Activated T-cell treated with anti-CD3 and anti-CD28 coated beads, Interleukin-2, amount 50 U/mL, for 72 hours (primary cell): ENCODE measurements at regions not wholly inside any gene's neighbourhood (a gene's known extent, or its start where the extent isn't known, plus 50 kb on each side); places are given as distances from the start of the nearest gene placed in this dataset.

ENCODE experiments used
- ATAC-seq, 2 donors: fragments of 150-1000 bp; cut with Tn5 transposase; replicated peaks in 1 of 2; 2 replicates each; pipeline ENCODE4 v1.10.0; 2021; ENCODE audit warnings: moderate library complexity in 2 of 2, mild to moderate bottlenecking in 1 of 2
- DNase-seq, 2 donors: peaks; one replicate each; pipeline ENCODE4 v3.0.0; 2021 to 2022; ENCODE audit warnings: mixed read lengths in 1 of 2
- H3K27ac Mint-ChIP-seq: one replicate; pipeline ENCODE4 v1.8.0; 2022; ENCODE audit warnings: mild to moderate bottlenecking, moderate library complexity, mixed read lengths
- H3K27me3 Mint-ChIP-seq: one replicate; pipeline ENCODE4 v1.8.0; 2022; ENCODE audit warnings: low read depth, mixed read lengths
- H3K36me3 Mint-ChIP-seq, 2 donors: one replicate each; pipeline ENCODE4 v1.8.0; 2022; ENCODE audit warnings: mixed read lengths in 2 of 2, mild to moderate bottlenecking in 1 of 2; ENCODE audit not compliant: insufficient read depth in 2 of 2
- H3K4me1 Mint-ChIP-seq: one replicate; pipeline ENCODE4 v1.8.0; 2022; ENCODE audit warnings: low read depth, mixed read lengths
- H3K4me3 Mint-ChIP-seq, 2 donors: one replicate each; pipeline ENCODE4 v1.8.0; 2022; ENCODE audit warnings: mild to moderate bottlenecking in 2 of 2, mixed read lengths in 2 of 2, moderate library complexity in 2 of 2
- H3K9me3 Mint-ChIP-seq, 2 donors: one replicate each; pipeline ENCODE4 v1.8.0; 2022; ENCODE audit warnings: mixed read lengths in 2 of 2

DNA sequence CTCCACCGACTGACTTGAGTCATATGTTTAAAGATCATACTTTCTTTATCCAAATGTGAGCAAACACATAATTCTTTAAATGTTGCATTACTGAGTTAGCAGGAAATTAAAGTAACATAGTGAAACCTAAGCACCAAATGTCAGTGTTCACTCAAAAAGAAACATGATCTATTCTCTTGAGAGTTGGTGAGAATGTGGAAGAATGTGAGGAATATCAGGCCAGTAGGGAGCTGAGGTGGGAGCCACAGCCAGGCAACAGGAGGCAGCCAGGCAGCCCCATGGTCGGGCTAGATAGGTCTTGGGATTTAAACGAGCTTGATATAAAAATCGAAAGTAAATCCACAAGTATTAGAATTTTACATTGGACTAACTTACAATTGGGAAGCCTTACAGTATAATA lies 198.1 kb upstream of the SH3BP4 start:
- ATAC-seq (no peak), DNase-seq (no peak)
- Mint-ChIP-seq H3K27me3 (peaks cover 7% of the 10 kb centered on the region), H3K27ac (no peak overlapping the region), H3K36me3 (no peaks in the 10 kb centered on the region), H3K9me3 (peaks cover 2% of the 10 kb centered on the region in 2 donors), H3K4me1 (no peaks in the 10 kb centered on the region), H3K4me3 (no peak overlapping the region)

DNA sequence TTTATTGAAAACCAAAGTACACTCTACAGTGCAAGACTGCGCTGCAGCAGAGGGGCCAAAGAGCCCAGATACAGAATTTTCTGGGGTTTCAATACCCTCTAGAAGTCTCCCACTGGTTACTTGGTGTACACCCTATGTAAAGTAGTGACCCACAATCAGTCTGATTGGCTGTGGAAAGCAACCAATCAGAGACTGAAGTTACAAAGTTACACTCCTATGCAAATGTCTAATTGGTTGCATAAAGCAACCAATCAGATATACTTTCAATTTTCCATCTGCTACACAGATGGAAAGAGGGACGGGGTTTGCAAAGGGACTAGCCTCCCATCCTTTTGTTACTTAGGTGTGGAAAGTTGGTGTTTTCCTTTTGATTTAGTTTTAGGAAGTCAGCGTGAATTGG lies 198.9 kb upstream of the SH3BP4 start:
- Mint-ChIP-seq H3K36me3 (no peaks in the 10 kb centered on the region), H3K9me3 (peaks cover 0 to 2% of the 10 kb centered on the region in 2 donors), H3K4me3 (no peak overlapping the region), H3K27ac (no peak overlapping the region), H3K4me1 (no peaks in the 10 kb centered on the region), H3K27me3 (no peaks in the 10 kb centered on the region)
- no peak for DNase-seq
- ATAC-seq, result no peak

DNA sequence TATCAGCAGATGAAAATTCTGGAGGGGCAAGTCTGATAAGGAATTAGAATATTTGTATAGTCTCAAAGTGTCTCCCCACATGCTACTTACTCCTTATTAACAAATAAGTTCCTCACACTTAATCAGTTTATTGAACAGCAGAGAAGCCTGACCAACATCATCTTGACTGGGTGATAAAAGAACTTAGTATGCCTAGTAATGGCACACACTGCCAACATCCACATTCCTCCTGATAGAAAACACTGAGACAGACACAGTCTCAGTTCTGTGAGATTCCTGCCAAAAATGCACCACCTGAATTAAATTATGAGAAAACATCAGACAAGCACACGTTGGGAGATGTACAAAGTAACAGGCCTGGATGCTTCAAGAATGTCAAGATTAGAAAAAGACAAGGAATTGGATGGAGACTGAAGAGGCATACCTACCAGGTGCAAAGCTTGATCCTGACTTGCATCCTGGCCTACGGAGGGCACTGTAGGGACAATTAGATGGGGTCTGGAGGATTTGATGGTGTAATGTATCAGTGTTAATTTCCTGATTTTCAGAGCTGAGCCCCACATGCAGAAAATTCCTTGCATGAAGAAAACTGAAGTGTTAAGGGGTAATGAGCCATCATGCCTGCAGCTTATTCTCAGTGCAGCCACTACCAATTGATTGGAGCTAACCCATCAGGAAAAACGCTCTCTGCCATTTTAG lies 200.4 kb upstream of the SH3BP4 start:
- no peaks in the 10 kb centered on the region for H3K27me3 Mint-ChIP-seq
- no peaks in the 10 kb centered on the region for H3K4me1 Mint-ChIP-seq
- H3K27ac Mint-ChIP-seq, result no peak overlapping the region
- no peak overlapping the region for H3K4me3 Mint-ChIP-seq
- no peak for ATAC-seq
- H3K36me3 Mint-ChIP-seq, result no peaks in the 10 kb centered on the region
- DNase-seq, result no peak
- H3K9me3 Mint-ChIP-seq, result no peaks in the 10 kb centered on the region

DNA sequence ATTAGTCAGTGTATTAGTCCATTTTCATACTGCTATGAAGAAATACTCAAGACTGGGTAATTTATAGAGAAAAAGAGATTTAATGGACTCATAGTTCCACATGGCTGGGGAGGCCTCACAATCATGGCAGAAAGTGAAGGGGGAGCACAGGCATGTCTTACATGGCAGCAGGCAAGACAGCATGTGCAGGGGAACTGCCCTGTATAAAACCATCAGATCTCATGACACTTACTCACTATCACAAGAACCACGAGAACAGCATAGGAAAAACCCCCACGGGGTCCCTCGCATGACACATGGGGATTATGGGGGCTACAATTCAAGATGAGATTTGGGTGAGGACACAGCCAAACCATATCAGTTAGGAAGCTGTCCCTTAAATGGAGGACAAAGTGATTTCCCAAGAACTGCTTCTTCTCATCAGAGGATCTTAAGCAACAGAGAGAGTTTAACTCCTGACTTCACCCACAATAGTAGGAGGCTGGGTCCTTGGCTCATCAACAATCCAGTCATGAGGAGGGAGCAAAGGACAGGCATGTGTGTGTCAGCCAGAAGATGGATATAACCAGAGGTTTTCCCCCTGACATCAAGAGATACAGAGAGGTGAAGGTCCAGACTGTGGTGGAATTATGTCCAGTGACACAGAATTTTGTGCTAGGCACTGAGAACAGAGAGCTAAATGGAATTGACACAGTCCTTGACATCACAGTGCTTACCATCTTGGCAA lies 203.8 kb upstream of the SH3BP4 start:
- no peaks in the 10 kb centered on the region for H3K27me3 Mint-ChIP-seq
- no peaks in the 10 kb centered on the region for H3K36me3 Mint-ChIP-seq
- no peaks in the 10 kb centered on the region for H3K4me1 Mint-ChIP-seq
- H3K27ac Mint-ChIP-seq, result no peak overlapping the region
- H3K9me3 Mint-ChIP-seq, result no peaks in the 10 kb centered on the region
- H3K4me3 Mint-ChIP-seq, result no peak overlapping the region
- DNase-seq (no peak), ATAC-seq (no peak)

DNA sequence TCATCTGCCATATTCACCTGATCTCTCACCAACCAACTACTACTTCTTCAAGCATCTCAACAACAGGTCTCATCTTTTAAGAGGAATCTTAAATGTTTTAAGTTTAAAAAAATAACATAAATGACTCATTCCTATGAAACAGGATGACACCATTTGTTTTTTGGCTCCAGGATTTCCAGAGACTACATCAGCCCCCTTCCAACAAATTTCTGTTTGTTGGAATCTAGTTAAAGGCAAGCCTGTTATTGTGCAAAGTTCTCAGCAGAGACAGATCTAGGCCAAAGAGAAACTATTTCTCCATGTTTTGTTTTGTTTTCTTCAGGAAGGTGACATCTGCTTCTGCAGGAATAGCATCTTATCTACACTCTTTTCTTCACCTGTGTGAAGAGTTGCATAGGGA lies 204.8 kb upstream of the SH3BP4 start:
- H3K4me3 Mint-ChIP-seq, result no peak overlapping the region

DNA sequence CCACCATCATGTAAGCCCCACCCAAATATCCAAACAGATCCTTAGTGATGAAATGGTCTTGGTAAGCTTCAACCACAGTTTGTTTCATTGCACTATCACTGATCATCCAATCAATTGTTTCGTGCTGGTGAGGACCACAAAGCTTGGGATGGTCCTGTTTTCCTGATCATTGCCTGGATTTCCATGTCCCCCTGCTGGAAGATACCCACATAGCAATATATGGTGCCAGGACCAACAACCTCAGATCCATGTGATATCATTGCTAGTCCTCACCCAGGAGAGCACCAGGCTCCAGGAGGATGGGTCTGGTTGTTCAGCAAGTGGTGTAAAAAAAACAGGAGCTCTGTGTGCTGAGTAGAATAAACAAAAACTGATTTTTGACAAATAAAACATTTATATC lies 206.5 kb upstream of the SH3BP4 start:
- no peaks in the 10 kb centered on the region for H3K36me3 Mint-ChIP-seq
- DNase-seq (no peak), ATAC-seq (no peak)
- no peaks in the 10 kb centered on the region for H3K27me3 Mint-ChIP-seq
- no peak overlapping the region for H3K4me3 Mint-ChIP-seq
- H3K4me1 Mint-ChIP-seq, result no peaks in the 10 kb centered on the region
- H3K27ac Mint-ChIP-seq, result no peak overlapping the region
- H3K9me3 Mint-ChIP-seq, result peaks cover 0 to 5% of the 10 kb centered on the region in 2 donors

More for the DNA sequence above, 204.8 kb upstream of the SH3BP4 start:
- Mint-ChIP-seq H3K27ac (no peak overlapping the region), H3K36me3 (no peaks in the 10 kb centered on the region), H3K27me3 (no peaks in the 10 kb centered on the region), H3K9me3 (peaks cover 0 to 1% of the 10 kb centered on the region in 2 donors), H3K4me1 (no peaks in the 10 kb centered on the region)
- ATAC-seq, result no peak
- DNase-seq, result no peak

DNA sequence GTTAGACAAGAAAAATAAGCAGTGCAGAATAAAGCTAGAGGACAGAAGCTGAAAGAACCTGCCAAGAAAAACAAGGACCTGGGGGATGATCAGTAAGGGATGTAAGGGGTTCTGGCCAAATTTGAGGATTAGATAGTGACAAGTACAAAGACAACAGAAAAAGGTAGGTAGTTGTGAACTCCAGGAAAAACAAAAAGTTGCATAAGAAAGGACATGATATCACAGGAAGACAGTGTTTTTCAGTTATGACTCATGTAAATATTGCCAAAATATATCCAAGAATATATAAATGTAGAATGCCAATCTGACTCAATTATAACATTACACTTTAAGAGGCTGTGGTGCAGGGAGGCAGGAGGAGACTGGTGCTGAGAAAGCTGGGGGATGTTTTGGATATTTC lies 209.8 kb upstream of the SH3BP4 start:
- Mint-ChIP-seq H3K9me3 (peaks cover 0 to 5% of the 10 kb centered on the region in 2 donors), H3K4me1 (no peaks in the 10 kb centered on the region), H3K36me3 (peaks cover 0 to 2% of the 10 kb centered on the region in 2 donors), H3K27ac (no peak overlapping the region), H3K4me3 (no peak overlapping the region), H3K27me3 (peaks cover 10% of the 10 kb centered on the region)
- DNase-seq (no peak), ATAC-seq (no peak)

DNA sequence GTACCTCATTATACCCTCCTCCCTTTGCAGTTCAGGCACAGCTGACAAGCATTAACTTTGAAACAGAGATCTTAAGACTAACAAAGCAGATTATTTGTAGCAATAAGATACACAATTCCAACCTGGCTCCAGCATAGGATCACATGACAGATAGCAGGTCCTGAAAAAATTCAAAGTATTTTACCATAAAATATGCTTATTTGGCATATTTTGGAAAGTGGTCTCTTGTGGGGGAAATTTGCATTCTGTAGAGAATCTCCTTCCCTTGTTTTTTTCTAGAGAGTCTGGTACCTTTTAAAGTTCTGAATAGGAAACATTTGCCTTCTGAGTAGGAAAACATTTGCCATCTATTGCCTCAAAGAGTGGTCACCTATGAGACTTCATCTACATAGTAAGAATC lies 212.8 kb upstream of the SH3BP4 start:
- H3K4me3 Mint-ChIP-seq, result no peak overlapping the region
- H3K27me3 Mint-ChIP-seq, result peaks cover 10% of the 10 kb centered on the region
- H3K4me1 Mint-ChIP-seq, result no peaks in the 10 kb centered on the region
- ATAC-seq, result no peak
- no peak for DNase-seq
- H3K27ac Mint-ChIP-seq, result no peak overlapping the region
- peaks cover 0 to 2% of the 10 kb centered on the region in 2 donors for H3K36me3 Mint-ChIP-seq
- peaks cover 3 to 9% of the 10 kb centered on the region in 2 donors for H3K9me3 Mint-ChIP-seq

DNA sequence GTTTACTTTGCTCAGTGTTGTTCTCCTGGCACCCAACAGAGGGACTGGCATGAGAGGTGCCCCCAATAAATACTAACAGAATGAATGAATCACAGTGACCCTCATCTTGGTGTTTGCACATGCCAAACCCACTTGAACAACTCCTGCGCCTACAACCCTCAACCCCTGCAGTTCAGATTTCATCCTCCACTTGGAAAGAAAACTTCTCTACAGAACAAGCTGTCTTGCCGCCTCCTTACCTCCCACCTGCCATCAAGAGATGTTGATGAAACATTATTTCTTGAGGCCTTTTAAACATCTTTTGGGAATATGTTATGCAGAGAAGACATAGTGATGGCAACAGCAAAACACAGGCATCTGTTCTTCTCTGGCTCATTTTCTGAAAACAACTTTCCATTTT lies 216.0 kb upstream of the SH3BP4 start:
- no peak overlapping the region for H3K4me3 Mint-ChIP-seq
- ATAC-seq (no peak), DNase-seq (no peak)
- H3K27ac Mint-ChIP-seq, result no peak overlapping the region
- H3K36me3 Mint-ChIP-seq, result peaks cover 0 to 2% of the 10 kb centered on the region in 2 donors
- H3K27me3 Mint-ChIP-seq, result peaks cover 10% of the 10 kb centered on the region
- no peaks in the 10 kb centered on the region for H3K4me1 Mint-ChIP-seq
- H3K9me3 Mint-ChIP-seq, result peaks cover 3 to 4% of the 10 kb centered on the region in 2 donors

DNA sequence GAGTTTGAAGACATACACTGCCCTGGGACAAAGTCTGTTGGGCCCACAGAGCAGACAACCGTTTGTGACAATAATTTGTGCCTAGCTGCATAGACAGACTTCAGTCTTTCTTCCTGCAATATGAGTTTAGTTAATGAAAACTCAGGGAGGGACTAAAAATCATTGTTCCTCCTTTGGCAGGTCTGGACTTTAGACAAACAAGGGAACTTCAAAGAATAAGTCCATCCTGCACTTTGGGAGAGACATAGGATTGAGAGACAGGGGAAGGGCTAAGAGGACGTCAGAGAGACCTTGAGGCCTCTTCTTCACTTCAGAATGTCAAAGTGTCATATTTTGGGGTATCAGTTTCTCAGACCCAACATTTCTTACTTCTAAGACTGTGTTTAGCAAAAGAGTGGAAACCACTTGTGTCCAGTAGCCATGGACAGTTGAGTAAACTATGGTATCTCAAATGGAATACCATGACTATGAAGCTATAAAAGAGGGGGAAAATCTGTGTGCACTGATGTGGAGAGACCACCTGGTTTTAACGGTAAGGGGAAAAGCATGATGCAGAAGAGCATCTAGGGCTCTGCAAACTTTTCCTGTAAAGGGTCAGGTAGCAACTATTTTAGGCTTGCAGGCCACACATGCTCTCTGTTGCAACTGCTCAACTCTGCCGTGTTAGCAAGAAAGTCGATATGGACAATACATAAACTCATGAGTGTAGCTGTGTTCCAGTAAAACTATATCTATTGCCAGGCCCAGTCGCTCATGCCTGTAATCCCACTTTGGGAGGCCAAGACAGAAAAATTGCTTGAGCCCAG lies 217.8 kb upstream of the SH3BP4 start:
- ATAC-seq (no peak), DNase-seq (no peak)
- Mint-ChIP-seq H3K4me1 (no peaks in the 10 kb centered on the region), H3K4me3 (no peak overlapping the region), H3K27ac (no peak overlapping the region), H3K9me3 (peaks cover 3 to 4% of the 10 kb centered on the region in 2 donors), H3K36me3 (peaks cover 0 to 2% of the 10 kb centered on the region in 2 donors), H3K27me3 (peaks cover 10% of the 10 kb centered on the region)

DNA sequence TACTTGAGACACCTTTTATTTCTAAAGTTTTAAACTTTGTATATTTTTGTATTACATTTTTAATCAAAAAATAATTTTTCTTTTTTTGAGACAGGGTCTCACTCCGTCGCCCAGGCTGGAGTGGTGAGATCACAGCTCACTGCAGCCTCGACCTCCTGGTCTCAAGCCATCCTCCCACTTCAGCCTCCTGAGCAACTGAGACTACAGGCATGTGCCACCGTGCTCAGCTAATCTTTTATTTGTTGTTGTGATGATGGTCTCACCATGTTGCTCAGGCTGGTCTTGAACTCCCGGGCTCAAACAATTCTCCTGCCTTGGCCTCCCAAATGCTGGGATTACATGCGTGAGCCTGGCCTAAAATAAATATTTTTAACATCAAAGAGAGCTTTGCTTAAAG lies 218.7 kb upstream of the SH3BP4 start:
- Mint-ChIP-seq H3K9me3 (peaks cover 3 to 4% of the 10 kb centered on the region in 2 donors), H3K4me3 (no peak overlapping the region), H3K27me3 (peaks cover 9% of the 10 kb centered on the region), H3K36me3 (peaks cover 0 to 2% of the 10 kb centered on the region in 2 donors), H3K27ac (no peak overlapping the region), H3K4me1 (no peaks in the 10 kb centered on the region)
- ATAC-seq, result no peak
- DNase-seq, result no peak

DNA sequence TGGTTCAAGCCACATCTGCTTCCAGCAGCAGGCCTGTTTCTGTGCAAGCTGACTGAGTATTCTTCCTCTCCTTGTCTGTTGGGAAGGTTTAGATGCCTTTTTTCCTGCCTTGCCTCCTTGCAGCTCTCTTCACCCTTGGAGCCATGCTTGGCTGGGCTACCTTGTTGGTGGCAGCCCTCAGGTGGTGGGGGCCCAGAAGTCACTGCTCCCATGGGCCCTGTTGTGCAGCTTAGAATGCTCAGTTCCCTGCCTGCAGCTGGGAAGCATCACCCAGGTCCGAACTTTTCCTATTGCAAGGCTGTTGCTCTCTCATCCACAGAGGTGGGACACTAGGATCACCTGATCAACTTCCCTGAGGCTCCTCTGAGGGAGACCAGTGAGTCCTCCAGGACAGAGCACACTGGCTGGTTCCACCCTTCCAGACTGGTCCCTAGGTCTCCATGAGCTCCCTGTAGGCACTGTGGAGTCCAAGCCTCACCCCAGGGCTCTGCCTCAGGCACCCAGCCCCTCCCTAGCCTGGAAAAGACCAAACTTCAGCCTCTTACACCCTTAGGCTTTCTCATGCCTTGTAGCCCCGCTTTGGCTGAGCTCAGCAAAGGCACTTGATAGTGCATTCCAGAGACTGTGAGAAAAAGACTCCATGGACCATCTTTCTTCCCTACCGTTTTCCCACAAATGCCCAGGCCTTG lies 219.3 kb upstream of the SH3BP4 start:
- ATAC-seq, result no peak
- H3K36me3 Mint-ChIP-seq, result peaks cover 0 to 1% of the 10 kb centered on the region in 2 donors
- H3K4me3 Mint-ChIP-seq, result no peak overlapping the region
- H3K4me1 Mint-ChIP-seq, result no peaks in the 10 kb centered on the region
- no peak overlapping the region for H3K27ac Mint-ChIP-seq
- no peak for DNase-seq
- H3K27me3 Mint-ChIP-seq, result peaks cover 4% of the 10 kb centered on the region
- peaks cover 3 to 4% of the 10 kb centered on the region in 2 donors for H3K9me3 Mint-ChIP-seq

DNA sequence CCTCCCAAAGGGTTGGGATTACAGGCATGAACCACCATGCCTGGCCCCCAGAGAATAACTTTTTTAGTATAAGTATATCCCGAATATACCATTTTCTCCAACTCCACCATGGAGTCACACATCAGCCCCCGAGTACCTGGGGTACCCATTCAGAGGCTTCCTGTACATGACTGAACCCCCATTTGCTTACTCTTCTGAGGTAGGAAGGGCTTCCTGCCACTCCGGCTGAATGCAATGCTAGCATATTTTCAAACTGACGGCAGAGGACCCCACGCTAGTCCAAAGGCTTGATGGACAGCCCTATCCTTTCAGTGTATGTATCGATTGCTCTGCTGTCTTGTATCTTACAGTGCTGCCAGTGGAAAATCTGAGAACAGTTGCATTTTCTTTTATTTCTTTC lies 220.6 kb upstream of the SH3BP4 start:
- H3K36me3 Mint-ChIP-seq, result no peaks in the 10 kb centered on the region
- ATAC-seq (no peak), DNase-seq (no peak)
- no peaks in the 10 kb centered on the region for H3K27me3 Mint-ChIP-seq
- H3K4me1 Mint-ChIP-seq, result no peaks in the 10 kb centered on the region
- H3K27ac Mint-ChIP-seq, result no peak overlapping the region
- peaks cover 3 to 4% of the 10 kb centered on the region in 2 donors for H3K9me3 Mint-ChIP-seq
- H3K4me3 Mint-ChIP-seq, result no peak overlapping the region
